GM21529 (cell line): ENCODE measurements at regions not wholly inside any gene's neighbourhood (a gene's known extent, or its start where the extent isn't known, plus 50 kb on each side); places are given as distances from the start of the nearest gene placed in this dataset.
"Not testable (repeated sequence)": the region's sequence is repeated elsewhere in the genome, so short reads cannot be mapped to it uniquely, and the experiment has no call there.

Experiments used
- ATAC-seq: cut with Tn5 transposase; IDR thresholded peaks from one replicate; pipeline ENCODE4 v1.9.1; 2021; ENCODE audit not compliant: unreplicated experiment

DNA sequence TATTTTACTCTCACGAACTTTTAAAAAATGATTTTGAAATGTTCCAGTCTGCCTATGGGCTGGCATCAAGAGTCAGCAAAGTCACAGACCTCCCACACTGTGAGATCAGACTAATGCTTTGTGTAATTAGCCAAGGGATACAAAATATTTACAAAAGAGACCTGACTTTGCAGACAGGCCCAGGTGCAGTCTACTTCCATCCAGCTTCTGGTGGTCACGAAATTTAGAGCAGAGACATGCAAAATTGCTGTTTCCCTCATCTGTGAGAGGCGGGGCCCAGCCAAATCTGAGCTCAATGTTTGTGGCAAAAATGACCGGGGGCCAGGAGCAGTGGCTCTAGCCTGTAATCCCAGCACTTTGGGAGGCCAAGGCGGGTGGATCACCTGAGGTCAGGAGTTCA, 82.5 kb upstream of the PITRM1 start:
- no peak for ATAC-seq

DNA sequence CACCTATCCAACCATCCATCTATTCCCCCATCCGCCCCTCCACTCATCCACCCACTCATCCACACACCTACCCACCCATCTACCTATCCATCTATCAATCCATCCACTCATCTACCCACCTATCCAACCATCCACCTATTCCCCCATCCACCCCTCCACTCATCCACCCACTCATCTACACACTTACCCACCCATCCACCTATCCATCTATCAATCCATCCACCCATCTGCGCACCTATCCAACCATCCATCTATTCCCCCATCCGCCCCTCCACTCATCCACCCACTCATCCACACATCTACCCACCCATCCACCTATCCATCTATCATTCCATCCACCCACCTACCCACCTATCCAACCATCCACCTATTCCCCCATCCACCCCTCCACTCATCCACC, 81.4 kb upstream of the PITRM1 start:
- not testable (repeated sequence) for ATAC-seq

DNA sequence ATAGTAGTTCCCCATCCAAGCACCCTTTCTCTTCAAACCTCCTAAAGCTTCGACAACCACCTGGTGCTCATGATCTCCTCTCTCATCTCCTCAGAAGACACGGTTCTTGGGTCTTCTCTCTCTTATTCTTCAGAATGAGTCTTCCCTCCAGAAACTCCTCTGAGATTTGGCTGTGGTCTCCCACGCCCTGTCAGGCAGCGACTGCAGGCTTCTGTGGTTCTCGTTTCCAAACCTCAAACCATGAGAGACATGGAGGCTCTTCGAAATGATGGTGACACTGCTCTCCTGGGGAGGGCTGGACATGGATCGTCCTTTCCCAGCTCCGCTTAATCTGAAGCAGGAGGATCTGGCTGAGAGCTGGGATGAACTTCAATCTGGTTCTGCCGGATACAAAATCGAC, 78.6 kb upstream of the PITRM1 start:
- ATAC-seq, result no peak

DNA sequence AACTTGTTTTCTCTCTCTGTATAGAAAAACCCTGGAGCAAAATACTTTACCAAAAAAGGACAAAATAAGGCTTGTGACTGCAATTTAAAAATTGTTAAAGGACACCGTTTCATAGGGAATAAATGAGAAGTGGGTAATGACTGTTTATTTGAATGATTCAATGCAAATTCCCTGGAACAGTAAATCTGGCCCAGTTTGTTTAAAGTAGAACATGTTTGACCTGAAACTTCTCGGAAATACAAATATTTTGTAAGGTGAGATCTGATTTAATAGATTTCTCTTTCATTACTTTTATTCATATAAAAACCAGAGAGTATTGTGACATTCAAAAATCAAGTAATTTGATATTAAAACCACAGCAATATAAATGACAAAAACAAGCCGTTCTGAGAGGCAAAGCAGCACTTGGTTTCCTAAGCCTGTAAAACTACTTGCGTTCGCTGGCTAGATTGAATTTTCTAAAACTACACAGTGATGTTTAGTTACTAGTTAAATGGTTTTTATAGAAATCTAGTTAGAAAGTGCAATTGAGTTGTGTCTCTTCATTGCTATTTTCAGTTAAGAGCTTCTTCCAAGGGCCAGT, 76.8 kb upstream of the PITRM1 start:
- ATAC-seq, result no peak

DNA sequence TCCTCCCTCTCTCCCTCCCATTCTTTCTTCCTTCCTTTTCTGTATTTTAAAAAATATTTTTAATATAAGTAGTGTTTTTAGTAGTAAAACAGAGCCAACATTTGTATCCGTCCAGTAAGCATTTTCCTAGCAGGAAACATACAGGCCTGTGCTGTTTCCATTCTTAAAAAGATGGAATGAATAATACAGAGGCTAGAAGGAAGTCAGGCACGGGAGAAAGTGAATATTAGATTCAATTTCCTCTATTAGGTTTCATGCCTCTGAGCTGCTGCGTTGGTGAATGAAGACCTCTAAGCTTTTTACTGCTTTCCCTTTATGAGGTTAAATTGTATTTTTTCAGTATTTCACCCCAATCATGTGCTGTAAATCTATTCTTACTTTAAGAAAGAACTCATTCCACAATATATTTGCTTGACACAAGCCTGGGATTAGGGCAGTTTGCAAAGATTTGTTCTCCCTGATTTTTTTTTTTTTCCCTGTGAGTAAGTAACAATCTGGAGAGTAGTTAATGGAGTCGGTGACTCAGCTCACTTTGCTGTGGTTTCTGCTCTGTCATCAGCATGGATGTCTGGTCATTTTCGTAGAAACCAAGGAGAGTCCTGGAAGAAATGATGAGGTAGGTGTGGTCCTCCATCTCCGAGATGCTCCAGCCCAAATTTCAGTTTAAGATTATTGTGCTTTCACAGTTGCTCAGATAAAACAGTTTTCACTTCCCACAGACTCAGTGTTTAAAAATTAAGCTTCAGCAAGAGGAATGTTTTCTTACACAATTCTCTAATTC, 76.1 kb upstream of the PITRM1 start:
- no peak for ATAC-seq

DNA sequence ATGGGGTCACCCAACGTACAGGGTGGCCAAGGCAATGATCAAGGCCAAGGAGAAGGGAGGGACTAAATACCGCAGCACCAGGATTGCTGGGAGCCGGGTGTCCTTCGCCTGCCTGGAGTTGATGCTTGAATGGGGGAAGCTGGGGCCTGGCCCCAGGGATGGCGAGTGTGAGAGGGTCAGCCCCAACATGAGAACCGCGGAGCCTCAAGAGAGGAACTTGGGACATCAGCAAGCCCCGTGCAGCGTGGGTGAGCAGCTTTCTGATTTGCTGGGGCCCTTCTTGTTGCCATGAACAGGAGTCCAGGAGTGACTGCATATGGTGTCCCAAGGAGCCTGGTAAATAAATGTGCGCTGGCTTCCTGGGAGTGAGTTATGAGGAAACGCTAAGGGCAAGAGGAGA, 72.8 kb upstream of the PITRM1 start:
- ATAC-seq, result no peak

DNA sequence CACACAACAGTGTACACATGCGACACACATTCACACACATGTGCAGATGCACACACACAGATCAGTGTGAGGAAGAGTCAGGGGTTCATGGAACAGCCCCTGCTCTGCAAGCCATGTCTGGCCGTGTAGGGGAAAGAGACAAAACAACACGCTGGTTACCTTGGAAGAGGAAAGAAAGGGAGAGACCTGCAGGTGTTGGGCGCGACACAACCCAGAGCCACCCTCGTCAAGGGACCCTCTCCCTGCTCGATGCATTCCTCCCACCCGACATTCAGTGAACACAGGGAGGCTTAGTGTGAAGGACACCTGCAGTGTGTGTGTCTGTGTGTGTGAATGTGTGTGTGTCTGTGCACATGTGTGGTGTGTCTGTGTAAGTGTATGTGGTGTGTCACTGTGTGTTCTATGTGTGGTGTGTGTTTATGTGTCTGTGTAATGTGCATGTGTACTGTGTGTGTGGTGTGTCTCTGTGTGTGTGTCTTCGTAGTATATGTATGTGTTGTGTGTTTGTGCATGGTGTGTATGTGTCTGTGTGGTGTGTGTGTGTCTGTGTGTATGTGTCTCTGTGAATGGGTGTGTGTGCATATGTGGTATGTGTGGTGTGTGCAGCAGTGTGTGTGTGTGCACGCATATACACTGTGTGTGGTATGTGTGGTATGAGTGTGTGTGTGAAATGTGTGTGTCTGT, 69.5 kb upstream of the PITRM1 start:
- no peak for ATAC-seq

DNA sequence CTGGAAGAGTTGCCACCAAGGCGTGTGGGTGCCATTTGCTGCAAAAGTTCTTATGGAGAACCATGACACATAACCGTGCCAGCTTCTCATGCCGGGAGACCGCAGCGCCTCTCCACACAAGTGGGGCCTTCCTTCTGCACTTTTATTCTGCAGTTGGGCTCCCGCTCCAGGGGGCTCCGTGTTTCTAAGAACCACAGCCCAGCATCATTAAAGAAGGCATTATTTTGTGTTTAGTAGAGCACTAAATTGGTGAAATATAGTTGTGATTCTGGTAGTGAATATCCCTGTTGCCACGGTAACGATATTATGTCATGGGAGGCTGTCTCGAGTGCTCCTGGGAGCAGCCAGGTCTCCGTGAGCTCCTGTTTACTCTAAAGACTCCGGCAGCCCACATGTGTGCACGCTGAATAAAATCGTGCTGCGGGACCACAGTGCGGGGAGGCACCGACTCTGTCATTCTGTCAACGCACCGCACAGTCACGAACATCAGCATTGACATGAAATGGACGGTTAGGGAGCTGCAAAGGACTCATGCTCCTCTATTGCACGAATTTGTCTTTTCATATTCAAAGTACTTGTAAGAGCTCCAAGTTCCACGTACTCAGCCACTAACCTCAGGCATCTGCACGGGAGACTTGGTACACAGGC, 68.8 kb upstream of the PITRM1 start:
- no peak for ATAC-seq

DNA sequence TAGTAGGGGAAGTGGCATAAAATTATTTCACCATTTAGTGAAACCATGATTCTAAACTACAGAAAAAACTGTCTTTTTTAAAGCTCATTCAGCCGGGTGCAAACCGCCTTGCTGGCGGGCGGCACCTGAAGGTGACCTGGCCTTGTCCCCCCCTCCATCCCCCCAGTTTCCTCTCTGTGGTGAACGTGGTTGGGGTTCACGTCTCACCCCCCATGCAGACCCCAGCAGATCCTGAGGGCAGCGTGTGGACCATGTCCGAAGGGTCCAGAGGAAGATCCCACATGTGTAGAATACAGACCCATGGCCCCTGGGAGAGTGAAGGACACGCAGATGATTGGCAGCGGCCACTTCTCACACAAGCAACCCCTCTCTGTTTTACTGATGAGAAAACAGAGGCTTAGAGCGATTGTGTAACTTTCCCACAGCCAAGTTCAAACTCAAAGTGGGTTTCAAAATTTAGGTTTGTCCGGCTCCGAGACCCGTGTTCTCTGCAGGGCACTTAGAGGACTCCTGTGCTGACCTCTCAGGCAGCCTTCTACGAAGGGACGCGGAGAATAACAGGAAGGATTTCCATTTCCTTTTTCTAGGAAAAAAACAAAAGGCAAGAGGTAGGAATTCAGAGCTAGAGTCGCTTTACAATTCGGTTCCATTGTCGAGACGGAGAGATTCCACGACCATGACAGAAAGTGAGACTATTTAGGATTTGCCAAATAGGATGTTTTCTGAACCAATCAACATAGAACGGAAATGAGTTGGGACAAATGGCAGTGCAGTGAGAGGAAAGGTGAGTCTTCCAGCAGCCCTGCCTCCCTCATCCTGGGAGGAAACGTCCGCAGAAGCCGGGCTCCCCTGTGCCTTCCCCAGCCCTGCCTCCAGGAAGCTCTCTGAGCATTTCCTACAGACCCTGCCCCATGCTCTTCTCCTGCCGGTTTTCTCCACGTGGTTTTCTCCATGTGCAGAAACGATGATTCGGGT, 67.6 kb upstream of the PITRM1 start:
- no peak for ATAC-seq

DNA sequence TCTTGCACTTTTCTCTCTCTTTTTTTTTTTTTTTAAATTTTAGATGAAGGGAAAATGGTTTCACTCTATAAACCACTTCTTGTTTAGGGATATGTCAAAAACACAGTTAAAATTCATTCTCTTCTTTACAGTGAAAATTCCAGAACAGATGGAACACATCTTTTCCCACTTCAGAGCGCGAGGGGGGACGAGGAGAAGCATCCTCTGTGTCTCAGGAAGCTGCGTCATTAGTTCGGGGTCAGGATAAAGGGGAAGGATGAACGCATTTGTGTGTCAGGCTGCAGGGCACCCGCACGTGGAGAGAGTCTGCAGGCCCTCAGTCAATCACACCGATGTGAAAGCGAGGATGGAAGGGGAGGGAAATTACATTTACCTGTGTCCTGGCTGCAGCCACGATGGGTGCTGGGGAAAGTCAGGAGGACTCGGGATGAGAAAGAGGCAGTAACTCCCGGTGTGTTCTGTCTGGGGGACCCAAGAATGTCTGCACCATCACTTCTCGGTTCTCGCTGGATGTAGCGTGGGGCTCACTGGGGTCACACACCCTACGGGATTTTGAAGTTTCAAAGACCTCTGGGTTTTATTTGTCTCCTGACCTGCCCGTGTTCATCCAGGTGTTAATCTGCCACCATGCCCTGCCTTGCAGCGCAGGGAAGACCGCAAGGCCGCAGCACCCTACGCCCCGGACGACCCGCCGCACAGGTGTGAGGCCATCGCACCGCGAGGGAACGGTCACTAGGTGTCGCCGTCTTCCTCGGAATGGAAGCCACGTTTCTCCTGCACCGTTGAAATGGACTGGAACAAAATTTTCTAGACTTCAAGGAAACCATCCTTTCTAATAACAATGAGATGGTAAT, 66.7 kb upstream of the PITRM1 start:
- ATAC-seq, result no peak

DNA sequence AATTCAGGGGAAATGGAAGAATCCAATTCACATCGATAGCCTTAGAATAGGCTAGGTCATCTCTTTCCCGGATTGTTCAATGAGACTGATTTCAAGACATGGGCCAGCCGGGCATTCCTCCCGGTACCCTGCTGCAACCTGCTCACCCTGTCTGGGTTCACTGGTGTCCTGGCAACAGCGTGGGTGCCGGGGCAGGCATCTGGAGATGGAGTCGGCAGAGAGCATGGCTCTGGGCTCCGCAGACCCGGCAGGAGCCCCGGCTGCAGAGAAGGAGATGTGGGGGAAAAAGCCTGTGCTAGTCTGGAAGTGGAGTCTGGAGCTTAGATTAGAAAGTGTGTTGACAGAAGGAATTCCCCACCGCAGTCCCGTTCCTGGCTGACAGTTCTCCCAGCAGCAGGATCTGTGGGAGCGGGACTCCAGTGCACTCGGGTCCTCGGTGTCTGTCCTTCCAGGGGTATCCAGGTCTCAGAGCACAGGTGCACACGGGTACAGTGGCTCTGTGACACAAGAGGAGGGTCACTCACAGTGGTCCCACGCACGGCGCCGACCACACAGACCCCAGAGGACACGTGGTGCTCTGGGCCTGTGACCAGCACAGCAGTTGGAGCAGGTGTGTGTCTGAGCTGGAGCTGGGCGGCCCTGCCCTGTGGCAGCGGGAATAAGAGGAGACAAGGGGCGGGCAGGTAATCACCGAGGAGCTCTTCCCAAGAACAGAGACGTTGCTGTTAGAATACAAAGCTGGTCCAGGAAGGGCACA, 65.7 kb upstream of the PITRM1 start:
- ATAC-seq, result no peak

DNA sequence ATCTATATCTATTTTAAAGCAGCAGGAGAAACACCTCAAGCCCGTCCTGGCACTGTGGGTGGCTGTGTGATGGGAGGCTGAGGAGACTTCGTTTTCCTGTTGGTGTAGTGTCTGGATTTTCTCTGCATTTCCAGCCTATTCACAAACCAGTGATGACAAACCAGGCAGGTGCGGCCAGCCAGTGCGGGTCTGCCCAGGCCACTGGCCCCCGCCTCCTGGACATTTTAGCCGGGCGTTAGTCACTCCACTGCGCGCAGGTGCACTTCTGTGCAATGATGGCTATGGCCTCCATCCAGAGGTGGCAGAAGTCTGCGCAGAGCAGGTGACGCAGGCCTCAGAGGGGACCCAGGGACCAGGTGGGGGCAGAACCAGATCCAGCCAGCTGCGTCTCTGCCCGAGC, 64.9 kb upstream of the PITRM1 start:
- no peak for ATAC-seq

DNA sequence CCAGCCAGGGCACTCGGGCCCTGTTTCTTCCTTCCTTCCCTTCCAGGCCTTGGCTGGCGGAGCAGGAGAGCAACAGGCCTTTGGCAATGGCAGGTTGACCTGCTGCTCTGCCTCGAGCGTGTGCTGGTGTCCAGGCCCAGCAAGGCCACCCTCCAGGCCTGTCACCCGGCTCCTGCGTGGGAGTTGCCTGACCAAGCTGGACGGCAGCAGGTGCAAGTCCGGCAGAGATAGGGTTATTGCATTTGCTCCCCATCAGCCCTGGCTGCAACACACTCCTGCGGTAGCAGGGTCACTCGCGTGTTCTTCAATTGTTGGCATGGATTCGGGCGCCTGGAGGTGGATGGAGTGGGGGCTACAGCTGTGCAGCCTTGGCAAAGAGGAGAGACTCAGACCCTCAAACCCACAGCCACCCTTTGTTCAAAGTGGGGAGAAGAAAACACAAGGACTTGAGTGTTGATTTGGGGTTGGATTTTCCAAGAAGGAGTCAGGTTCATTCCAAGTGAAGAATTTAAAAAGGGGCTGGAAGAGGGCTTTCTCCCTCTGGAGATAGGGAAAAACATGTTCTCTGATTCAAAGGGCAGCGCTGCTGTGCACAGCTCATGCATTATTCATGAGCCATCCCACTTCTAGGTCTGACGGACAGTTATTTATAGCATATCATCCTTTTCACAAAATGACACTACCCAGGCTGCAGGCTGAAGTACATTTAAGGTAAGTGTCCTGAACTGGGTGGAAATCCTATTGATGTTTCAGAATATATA, 64.2 kb upstream of the PITRM1 start:
- ATAC-seq, result no peak

DNA sequence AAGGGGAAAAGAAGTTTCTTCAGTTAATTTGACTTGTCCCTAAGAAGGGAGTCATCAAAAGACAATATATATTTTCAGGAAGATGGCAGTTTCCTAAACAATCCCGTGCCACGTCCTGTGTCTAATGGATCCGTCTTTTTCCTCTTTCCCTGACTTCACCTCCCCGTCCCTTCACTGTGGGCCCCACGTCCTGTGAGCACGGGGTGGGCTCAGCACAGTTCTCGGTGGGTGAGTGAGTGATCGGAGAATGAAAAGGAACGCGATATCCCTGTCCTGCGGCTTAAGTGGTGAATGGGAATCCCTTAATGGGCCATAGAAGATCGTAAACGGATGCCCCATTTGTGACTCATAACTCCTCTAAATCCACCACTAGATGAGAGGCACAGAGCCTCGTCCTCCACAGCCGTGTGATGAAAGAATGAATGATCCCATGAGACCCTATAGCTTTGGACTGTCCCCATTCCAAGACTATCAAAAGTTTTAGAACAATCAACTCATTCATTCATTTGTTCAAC, 63.5 kb upstream of the PITRM1 start:
- ATAC-seq, result no peak

DNA sequence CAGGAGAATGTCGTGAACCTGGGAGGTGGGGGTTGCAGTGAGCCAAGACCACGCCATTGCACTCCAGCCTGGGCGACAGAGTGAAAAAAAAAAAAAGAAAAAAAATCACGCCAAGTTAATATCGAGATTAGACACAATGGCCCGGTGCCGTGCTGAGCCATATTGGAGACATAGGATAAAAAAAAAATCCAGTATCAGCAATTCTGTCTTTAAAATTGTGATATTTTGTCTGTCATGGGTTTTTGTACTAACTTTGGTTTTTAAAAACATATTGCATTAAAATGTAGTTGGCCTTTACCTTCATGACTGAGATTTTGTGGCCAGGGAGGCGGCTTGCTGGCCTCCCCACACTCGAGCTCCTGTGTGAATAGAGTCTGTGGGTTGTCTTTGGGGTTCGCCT, 62.8 kb upstream of the PITRM1 start:
- no peak for ATAC-seq

DNA sequence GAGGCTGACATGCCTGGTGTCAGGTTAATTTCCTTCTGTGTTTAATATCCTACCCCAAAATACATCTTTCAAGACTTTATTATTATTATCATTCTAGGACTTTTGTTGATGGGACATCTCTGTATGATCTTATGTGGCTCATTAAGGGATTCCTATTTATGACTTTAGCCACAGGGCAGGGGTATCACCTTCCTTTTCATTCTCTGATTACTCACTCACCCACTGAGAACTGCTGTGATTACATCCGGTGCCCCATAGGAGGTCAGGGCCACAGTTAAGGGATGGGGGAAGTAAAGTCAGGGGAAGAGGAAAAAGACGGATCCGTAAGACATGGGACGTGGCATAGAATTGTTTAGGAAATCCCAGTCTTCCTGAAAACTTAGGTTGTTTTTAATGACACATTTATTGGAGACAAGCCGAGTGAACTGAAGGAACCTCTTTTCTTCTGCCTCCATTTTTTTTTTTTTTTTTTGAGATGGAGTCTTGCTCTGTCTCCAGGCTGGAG, 61.0 kb upstream of the PITRM1 start:
- ATAC-seq, result no peak

DNA sequence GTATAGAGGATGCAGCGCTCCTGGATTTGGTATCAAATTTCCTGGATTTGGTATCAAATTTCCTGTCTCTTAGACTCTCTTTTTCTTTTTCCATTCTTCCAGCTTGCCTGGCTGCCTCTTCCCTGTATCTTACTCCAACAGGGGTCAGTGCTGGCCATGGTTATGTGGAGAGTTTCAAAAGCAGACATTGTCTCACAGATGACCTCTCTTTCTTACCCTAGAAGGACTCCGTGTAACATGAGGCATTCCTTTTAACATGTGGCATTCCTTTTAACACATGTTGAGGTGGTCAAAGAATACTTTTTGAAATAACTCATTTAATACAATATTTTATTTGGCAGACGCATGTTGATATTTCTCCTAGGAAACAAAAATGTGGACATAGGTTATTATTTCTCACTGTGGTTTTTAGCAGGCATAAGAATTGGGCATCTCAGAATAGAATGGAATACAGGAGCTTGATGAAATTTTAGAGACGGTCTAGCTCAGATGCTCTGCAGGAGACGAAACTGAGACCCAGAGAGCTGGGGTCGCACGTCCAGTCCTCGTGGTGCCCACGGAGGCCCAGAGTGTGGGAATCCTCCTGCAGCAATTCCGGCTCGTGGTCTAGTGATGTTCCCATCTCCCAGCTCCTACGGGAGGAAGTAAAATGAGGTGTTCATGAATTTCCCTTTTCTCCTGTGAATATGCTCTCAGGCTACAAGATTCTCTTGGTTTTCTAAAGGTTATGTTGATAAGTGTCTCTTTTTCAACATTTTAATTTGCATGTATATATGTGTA, 59.6 kb upstream of the PITRM1 start:
- no peak for ATAC-seq
